ENCODE measurements at regions not wholly inside any gene's neighbourhood (a gene's known extent, or its start where the extent isn't known, plus 50 kb on each side); places are given as distances from the start of the nearest gene placed in this dataset.
"Not testable (repeated sequence)": the region's sequence is repeated elsewhere in the genome, so short reads cannot be mapped to it uniquely, and the experiment has no call there.

GRCh38 chr12:54784115-54784514 is 70.2 kb upstream of the MUCL1 start:
- no peak overlapping the region for H2BK15ac ChIP-seq (ENCODE audit: low read depth, low read length)

GRCh38 chr12:54777031-54777430 is 77.3 kb upstream of the MUCL1 start:
- H3K9ac ChIP-seq (ENCODE audit: extremely low read depth, insufficient read length, low read length); H2BK15ac ChIP-seq (ENCODE audit: low read depth, low read length); H4K20me1 ChIP-seq (ENCODE audit: control insufficient read depth, insufficient read depth, insufficient read length); H3K9me3 ChIP-seq (ENCODE audit: control insufficient read depth, low read depth, low read length); H4K5ac ChIP-seq (ENCODE audit: insufficient read length, low read depth, low read length); H3K56ac ChIP-seq (ENCODE audit: insufficient read length, low read depth, low read length); H3K18ac ChIP-seq (ENCODE audit: insufficient read length, low read depth, low read length); H2BK5ac ChIP-seq (ENCODE audit: insufficient read length, low read length); H3K4me1 ChIP-seq (ENCODE audit: insufficient read depth, low read length); H3K4me1 Mint-ChIP-seq; H2BK12ac ChIP-seq (ENCODE audit: insufficient read length, low read depth, low read length); H3T11ph ChIP-seq (ENCODE audit: low read length); H3K23me2 ChIP-seq (ENCODE audit: insufficient read length, low read depth, low read length, poor library complexity, severe bottlenecking); H2BK120ac ChIP-seq (ENCODE audit: low read depth, low read length, poor library complexity, severe bottlenecking); H3K23ac ChIP-seq (ENCODE audit: insufficient read length, low read depth, low read length); H2AFZ ChIP-seq (ENCODE audit: low read length); DNase-seq; H3K27me3 ChIP-seq (ENCODE audit: insufficient read depth, low read length); H2AK5ac ChIP-seq (ENCODE audit: insufficient read length, low read length); H2BK20ac ChIP-seq (ENCODE audit: low read depth, low read length, poor library complexity, severe bottlenecking); H4K91ac ChIP-seq (ENCODE audit: insufficient read length, low read depth, low read length); H3K4ac ChIP-seq (ENCODE audit: low read depth, low read length); H3K27ac ChIP-seq (ENCODE audit: insufficient read length, low read depth, low read length); H3K4me3 Mint-ChIP-seq; H3K79me2 ChIP-seq (ENCODE audit: insufficient read depth, low read length); H3K4me2 ChIP-seq (ENCODE audit: insufficient read depth, insufficient read length, low read length); H3K14ac ChIP-seq (ENCODE audit: insufficient read depth, low read length); H3K79me1 ChIP-seq (ENCODE audit: insufficient read depth, low read depth, low read length, poor library complexity, severe bottlenecking); H3K27ac Mint-ChIP-seq; H4K8ac ChIP-seq (replicated peaks; ENCODE audit: insufficient read length, low read depth, low read length): not testable (repeated sequence)
- Mint-ChIP-seq H3K36me3 (ENCODE audit: insufficient read depth in 1 of 3, low read depth in 3 of 3) (peaks cover 0 to 12% (median 4%) of the 10 kb centered on the region in 3 experiments; a peak in 5 of 7 replicates), H3K9me3 (peaks cover 20 to 23% of the 10 kb centered on the region in 2 experiments), H3K27me3 (ENCODE audit: low read depth) (peaks cover 11% of the 10 kb centered on the region)
- no CpG with 5 or more reads among the region's 1 CpG for WGBS (ENCODE audit: extremely low coverage, insufficient read length, low lambda C conversion rate)

More at GRCh38 chr12:54784115-54784514, 70.2 kb upstream of the MUCL1 start:
- Histone ChIP-seq H3K56ac (ENCODE audit: insufficient read length, low read depth, low read length) (no peak overlapping the region), H2BK5ac (ENCODE audit: insufficient read length, low read length) (no peak overlapping the region), H3K9me3 (ENCODE audit: control insufficient read depth, low read depth, low read length) (no peaks in the 10 kb centered on the region), H2BK120ac (ENCODE audit: low read depth, low read length, poor library complexity, severe bottlenecking) (no peak overlapping the region), H4K5ac (ENCODE audit: insufficient read length, low read depth, low read length) (no peak overlapping the region), H2BK12ac (ENCODE audit: insufficient read length, low read depth, low read length) (no peak overlapping the region), H2AFZ (ENCODE audit: low read length) (no peak overlapping the region), H3K79me2 (ENCODE audit: insufficient read depth, low read length) (no peaks in the 10 kb centered on the region), H3K18ac (ENCODE audit: insufficient read length, low read depth, low read length) (no peak overlapping the region), H4K8ac (replicated peaks; ENCODE audit: insufficient read length, low read depth, low read length) (no peak overlapping the region), H3T11ph (ENCODE audit: low read length) (no peak overlapping the region), H4K91ac (ENCODE audit: insufficient read length, low read depth, low read length) (no peak overlapping the region), H2AK5ac (ENCODE audit: insufficient read length, low read length) (no peak overlapping the region), H2BK20ac (ENCODE audit: low read depth, low read length, poor library complexity, severe bottlenecking) (no peak overlapping the region), H3K4me1 (ENCODE audit: insufficient read depth, low read length) (no peaks in the 10 kb centered on the region), H3K27ac (ENCODE audit: insufficient read length, low read depth, low read length) (no peak overlapping the region), H3K27me3 (ENCODE audit: insufficient read depth, low read length) (no peaks in the 10 kb centered on the region), H3K79me1 (ENCODE audit: insufficient read depth, low read depth, low read length, poor library complexity, severe bottlenecking) (no peaks in the 10 kb centered on the region), H3K9ac (ENCODE audit: extremely low read depth, insufficient read length, low read length) (no peak overlapping the region), H3K4ac (ENCODE audit: low read depth, low read length) (no peak overlapping the region), H3K23ac (ENCODE audit: insufficient read length, low read depth, low read length) (no peak overlapping the region), H4K20me1 (ENCODE audit: control insufficient read depth, insufficient read depth, insufficient read length) (no peaks in the 10 kb centered on the region), H3K14ac (ENCODE audit: insufficient read depth, low read length) (no peak overlapping the region), H3K23me2 (ENCODE audit: insufficient read length, low read depth, low read length, poor library complexity, severe bottlenecking) (no peaks in the 10 kb centered on the region), H3K4me2 (ENCODE audit: insufficient read depth, insufficient read length, low read length) (no peak overlapping the region)
- Mint-ChIP-seq H3K9me3 (peaks cover 30% of the 10 kb centered on the region in 2 experiments), H3K27ac (no peak overlapping the region), H3K4me3 (no peak overlapping the region), H3K27me3 (ENCODE audit: low read depth) (peaks cover 3% of the 10 kb centered on the region), H3K4me1 (peaks cover 6 to 9% of the 10 kb centered on the region in 2 experiments), H3K36me3 (ENCODE audit: insufficient read depth in 1 of 3, low read depth in 3 of 3) (peaks cover 3 to 22% (median 4%) of the 10 kb centered on the region in 3 experiments; a peak in 6 of 7 replicates)
- TF ChIP-seq, protein P1, sequence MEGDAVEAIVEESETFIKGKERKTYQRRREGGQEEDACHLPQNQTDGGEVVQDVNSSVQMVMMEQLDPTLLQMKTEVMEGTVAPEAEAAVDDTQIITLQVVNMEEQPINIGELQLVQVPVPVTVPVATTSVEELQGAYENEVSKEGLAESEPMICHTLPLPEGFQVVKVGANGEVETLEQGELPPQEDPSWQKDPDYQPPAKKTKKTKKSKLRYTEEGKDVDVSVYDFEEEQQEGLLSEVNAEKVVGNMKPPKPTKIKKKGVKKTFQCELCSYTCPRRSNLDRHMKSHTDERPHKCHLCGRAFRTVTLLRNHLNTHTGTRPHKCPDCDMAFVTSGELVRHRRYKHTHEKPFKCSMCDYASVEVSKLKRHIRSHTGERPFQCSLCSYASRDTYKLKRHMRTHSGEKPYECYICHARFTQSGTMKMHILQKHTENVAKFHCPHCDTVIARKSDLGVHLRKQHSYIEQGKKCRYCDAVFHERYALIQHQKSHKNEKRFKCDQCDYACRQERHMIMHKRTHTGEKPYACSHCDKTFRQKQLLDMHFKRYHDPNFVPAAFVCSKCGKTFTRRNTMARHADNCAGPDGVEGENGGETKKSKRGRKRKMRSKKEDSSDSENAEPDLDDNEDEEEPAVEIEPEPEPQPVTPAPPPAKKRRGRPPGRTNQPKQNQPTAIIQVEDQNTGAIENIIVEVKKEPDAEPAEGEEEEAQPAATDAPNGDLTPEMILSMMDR (conservative IDR thresholded peaks at IDR 0.05), result no peak
- no peak for DNase-seq

All from H9 (cell line).